Lung (tissue), 11 donors: ENCODE measurements at regions not wholly inside any gene's neighbourhood (a gene's known extent, or its start where the extent isn't known, plus 50 kb on each side); places are given as distances from the start of the nearest gene placed in this dataset.
A peak's percentile ranks its signal among the peaks of the same experiment; 100 is the strongest.

ENCODE experiments used
- ATAC-seq: fragments of 200-7000 bp; cut with Tn5 transposase; one replicate; pipeline ENCODE4 v1.9.1; 2020; ENCODE audit warnings: moderate number of reproducible peaks; ENCODE audit not compliant: insufficient read depth, low FRiP score
- DNase-seq, 3 donors: peaks; one replicate each; pipeline ENCODE4 v3.0.0-alpha.2; 2013 to 2017
- H3K27ac ChIP-seq, 2 donors: one replicate each; pipeline ENCODE4 v1.5.1; 2013; ENCODE audit warnings: mild to moderate bottlenecking in 2 of 2, moderate library complexity in 2 of 2, control low read depth in 1 of 2, inconsistent platforms in 1 of 2, low read depth in 1 of 2, low read length in 1 of 2
- H3K27me3 ChIP-seq, 3 donors: one replicate each; pipeline ENCODE4 v1.5.1; 2013; ENCODE audit warnings: low read length in 2 of 3; ENCODE audit not compliant: control insufficient read depth in 3 of 3, insufficient read depth in 3 of 3
- H3K36me3 ChIP-seq, 4 donors: one replicate each; pipeline ENCODE4 v1.5.1; 2013; ENCODE audit warnings: low read length in 4 of 4, mild to moderate bottlenecking in 1 of 4, moderate library complexity in 1 of 4; ENCODE audit not compliant: control insufficient read depth in 4 of 4, insufficient read depth in 4 of 4
- H3K4me1 ChIP-seq, 5 donors: one replicate each; pipeline ENCODE4 v1.5.1; 2013; ENCODE audit warnings: low read length in 5 of 5, mild to moderate bottlenecking in 2 of 5, moderate library complexity in 1 of 5; ENCODE audit not compliant: control insufficient read depth in 5 of 5, insufficient read depth in 5 of 5
- H3K4me3 ChIP-seq: one replicate; pipeline ENCODE4 v1.5.1; 2013; ENCODE audit warnings: mild to moderate bottlenecking, control low read depth, moderate library complexity
- H3K9ac ChIP-seq, 2 donors: one replicate each; pipeline ENCODE4 v1.5.1; 2013; ENCODE audit warnings: low read length in 2 of 2, control low read depth in 1 of 2; ENCODE audit not compliant: insufficient read depth in 1 of 2
- H3K9me3 ChIP-seq, 4 donors: one replicate each; pipeline ENCODE4 v1.5.1; 2013; ENCODE audit warnings: low read length in 3 of 4, mild to moderate bottlenecking in 1 of 4, moderate library complexity in 1 of 4; ENCODE audit not compliant: control insufficient read depth in 4 of 4, insufficient read depth in 3 of 4
- CTCF ChIP-seq: IDR thresholded peaks from 2 replicates; pipeline ENCODE4 v1.5.1; 2012; ENCODE audit warnings: mild to moderate bottlenecking; ENCODE audit errors: control extremely low read depth, extremely low read depth
- WGBS, 2 donors: extraction: QIAGEN DNeasy Blood & Tissue Kit; methylation state at CpG; one replicate each; pipeline ENCODE4 v1.1.7; 2013; 5-methylcytosine and 5-hydroxymethylcytosine counted together
- donor health status: control.
- donor health status: control.
- donor health status: Bipolar disorder and iron deficiency.
- donor health status: healthy.
- donor health status: DM: yes; HTN: yes; CAD: no.

- WGBS, 2 donors = 94 to 96% methylated on average over 5 of the region's 5 CpGs
- Histone ChIP-seq H3K27ac (no peak overlapping the region), H3K9ac (no peak overlapping the region), H3K36me3 (no peaks in the 10 kb centered on the region), H3K4me3 (no peak overlapping the region), H3K9me3 (peaks cover 0 to 2% (median 0%) of the 10 kb centered on the region in 4 donors), H3K27me3 (no peaks in the 10 kb centered on the region), H3K4me1 (peaks cover 0 to 21% (median 6%) of the 10 kb centered on the region in 5 donors)
- ATAC-seq (no peak), DNase-seq (no peak)
- no peak for TF ChIP-seq CTCF
Observed at GRCh38 chr1:82220754-82221153, 420.0 kb downstream of the ADGRL2 start.

GRCh38 chr1:82219841-82220240 lies 419.1 kb downstream of the ADGRL2 start:
- Histone ChIP-seq H3K27ac (no peak overlapping the region), H3K36me3 (no peaks in the 10 kb centered on the region), H3K9me3 (peaks cover 0 to 2% (median 0%) of the 10 kb centered on the region in 4 donors), H3K27me3 (no peaks in the 10 kb centered on the region), H3K4me3 (no peak overlapping the region), H3K4me1 (peaks cover 0 to 15% (median 0%) of the 10 kb centered on the region in 5 donors), H3K9ac (no peak overlapping the region)
- no peak for TF ChIP-seq CTCF
- no peak for ATAC-seq
- DNase-seq = no peak
- 94 to 97% methylated on average over 3 of the region's 3 CpGs for WGBS, 2 donors

- no peak overlapping the region for H3K4me3 ChIP-seq
- H3K9ac ChIP-seq = no peak overlapping the region
- DNase-seq = peak; percentile 19 to 83 (median 80)
- WGBS, 2 donors = 83 to 92% methylated on average over 2 of the region's 2 CpGs
- ATAC-seq = no peak
- no peaks in the 10 kb centered on the region for H3K36me3 ChIP-seq
- H3K27me3 ChIP-seq = no peaks in the 10 kb centered on the region
- peaks cover 0 to 17% (median 0%) of the 10 kb centered on the region in 5 donors for H3K4me1 ChIP-seq
- no peak overlapping the region for H3K27ac ChIP-seq
- peaks cover 0 to 2% (median 0%) of the 10 kb centered on the region in 4 donors for H3K9me3 ChIP-seq
- no peak for TF ChIP-seq CTCF
Observed at GRCh38 chr1:82218846-82219245, 418.1 kb downstream of the ADGRL2 start.

- no peak for DNase-seq
- Histone ChIP-seq H3K4me1 (peaks cover 0 to 17% (median 0%) of the 10 kb centered on the region in 5 donors), H3K36me3 (no peaks in the 10 kb centered on the region), H3K27ac (no peak overlapping the region), H3K27me3 (no peaks in the 10 kb centered on the region), H3K4me3 (no peak overlapping the region), H3K9me3 (peaks cover 0 to under 1% (median 0%) of the 10 kb centered on the region in 4 donors), H3K9ac (no peak overlapping the region)
- 93 to 98% methylated on average over 2 of the region's 2 CpGs for WGBS, 2 donors
- no peak for TF ChIP-seq CTCF
- ATAC-seq = no peak
Observed at GRCh38 chr1:82215853-82216175, 415.1 kb downstream of the ADGRL2 start.
